ENCODE measurements at regions not wholly inside any gene's neighbourhood (a gene's known extent, or its start where the extent isn't known, plus 50 kb on each side); places are given as distances from the start of the nearest gene placed in this dataset.

DNA sequence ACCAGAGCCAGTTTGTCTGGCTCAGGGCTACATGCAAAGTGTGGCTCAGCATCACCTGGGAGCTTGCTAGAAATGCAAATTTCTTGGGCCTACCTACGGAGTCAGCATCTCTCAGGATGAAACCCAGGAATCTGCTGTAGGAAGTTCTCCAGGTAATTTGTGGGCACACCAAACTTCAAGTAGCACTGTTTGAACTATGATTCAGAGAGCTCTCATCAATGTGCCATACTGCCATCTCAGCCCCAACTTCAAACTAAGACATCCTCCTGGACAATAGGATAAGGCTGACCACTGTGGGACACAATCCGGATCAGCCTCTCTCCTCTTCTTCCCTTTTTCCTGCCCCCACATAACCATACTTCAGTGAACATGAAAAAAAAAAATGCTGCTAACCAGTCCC is 374.5 kb downstream of the METTL15 start:
- ATAC-seq: no peak
- no peaks in the 10 kb centered on the region for H3K4me1 ChIP-seq
- no peak for DNase-seq
- no peaks in the 10 kb centered on the region for H3K9me3 ChIP-seq
- 88 to 90% methylated on average over 2 of the region's 2 CpGs for WGBS, 2 donors
- H3K4me3 ChIP-seq: no peak overlapping the region
- no peaks in the 10 kb centered on the region for H3K36me3 ChIP-seq
- H3K27me3 ChIP-seq: no peaks in the 10 kb centered on the region
- H3K27ac ChIP-seq: no peak overlapping the region
- intact Hi-C loops (cut with DNase I): no loop called here
- TF ChIP-seq, protein P1, sequence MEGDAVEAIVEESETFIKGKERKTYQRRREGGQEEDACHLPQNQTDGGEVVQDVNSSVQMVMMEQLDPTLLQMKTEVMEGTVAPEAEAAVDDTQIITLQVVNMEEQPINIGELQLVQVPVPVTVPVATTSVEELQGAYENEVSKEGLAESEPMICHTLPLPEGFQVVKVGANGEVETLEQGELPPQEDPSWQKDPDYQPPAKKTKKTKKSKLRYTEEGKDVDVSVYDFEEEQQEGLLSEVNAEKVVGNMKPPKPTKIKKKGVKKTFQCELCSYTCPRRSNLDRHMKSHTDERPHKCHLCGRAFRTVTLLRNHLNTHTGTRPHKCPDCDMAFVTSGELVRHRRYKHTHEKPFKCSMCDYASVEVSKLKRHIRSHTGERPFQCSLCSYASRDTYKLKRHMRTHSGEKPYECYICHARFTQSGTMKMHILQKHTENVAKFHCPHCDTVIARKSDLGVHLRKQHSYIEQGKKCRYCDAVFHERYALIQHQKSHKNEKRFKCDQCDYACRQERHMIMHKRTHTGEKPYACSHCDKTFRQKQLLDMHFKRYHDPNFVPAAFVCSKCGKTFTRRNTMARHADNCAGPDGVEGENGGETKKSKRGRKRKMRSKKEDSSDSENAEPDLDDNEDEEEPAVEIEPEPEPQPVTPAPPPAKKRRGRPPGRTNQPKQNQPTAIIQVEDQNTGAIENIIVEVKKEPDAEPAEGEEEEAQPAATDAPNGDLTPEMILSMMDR (IDR thresholded peaks at IDR 0.05): no peak

DNA sequence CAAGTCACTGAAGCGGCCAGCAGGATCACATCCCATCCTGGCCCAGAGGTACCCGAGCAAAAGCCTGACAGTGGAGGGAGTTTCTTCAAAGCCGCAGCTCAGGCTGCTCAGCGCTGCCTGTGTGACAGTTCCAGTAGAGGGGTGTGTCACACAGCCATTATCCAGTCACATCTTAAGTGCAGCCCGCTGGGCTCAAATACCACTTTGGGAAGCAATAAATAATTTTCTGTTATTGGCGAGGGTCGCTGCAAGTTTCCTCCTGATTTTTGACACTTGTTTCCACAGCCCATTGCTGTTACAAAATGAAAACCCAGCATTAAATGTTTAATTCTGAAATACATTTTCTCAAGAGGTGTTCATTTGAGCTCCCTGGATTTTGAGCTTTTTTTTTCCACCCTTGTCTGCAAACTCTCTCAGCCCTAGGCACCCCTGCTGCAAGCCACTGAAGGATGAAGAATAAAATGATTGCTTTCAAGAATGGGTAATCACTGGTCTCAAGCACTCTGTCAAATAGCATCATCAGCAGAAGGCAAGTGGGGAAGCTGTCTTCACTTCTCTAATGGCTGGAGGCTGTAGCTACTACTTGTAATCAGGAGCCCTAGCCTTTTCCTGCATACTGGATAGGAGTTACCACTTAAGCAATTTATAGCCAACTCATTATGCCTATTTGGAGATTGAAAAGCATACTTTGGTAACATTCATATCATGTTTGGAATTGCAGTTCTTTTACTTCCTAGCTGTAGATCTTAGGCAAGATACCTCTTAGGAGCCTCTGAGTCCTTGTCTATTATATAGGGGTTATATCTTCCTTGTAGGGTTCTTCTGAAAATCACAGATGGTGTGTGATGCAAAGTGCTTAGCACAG is 373.7 kb downstream of the METTL15 start:
- H3K4me1 ChIP-seq: peaks cover 0 to 1% (median 0%) of the 10 kb centered on the region in 9 donors
- no peak for DNase-seq

DNA sequence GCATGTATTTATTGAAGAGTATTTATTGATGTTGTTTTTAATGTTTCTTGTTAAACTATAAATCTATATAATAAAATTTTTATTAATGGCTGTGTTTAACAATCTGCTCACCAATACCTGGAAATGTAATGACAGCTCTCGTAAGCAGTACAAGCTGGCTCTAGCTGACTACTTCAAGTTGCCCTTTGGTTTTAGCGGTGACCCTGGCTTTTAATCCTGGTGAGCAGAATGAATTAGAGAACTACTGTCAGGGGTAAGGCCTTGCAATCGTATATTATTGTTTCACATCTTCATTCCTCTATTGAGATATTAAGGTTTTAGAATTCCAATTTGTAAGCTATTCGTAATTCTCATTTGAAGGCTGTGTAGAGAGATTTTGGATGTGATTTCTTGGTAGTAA is 372.2 kb downstream of the METTL15 start:
- peaks cover 0 to 8% (median 0%) of the 10 kb centered on the region in 9 donors for H3K4me1 ChIP-seq
- no peaks in the 10 kb centered on the region for H3K27me3 ChIP-seq
- H3K36me3 ChIP-seq: no peaks in the 10 kb centered on the region
- WGBS, 2 donors: 92 to 94% methylated on average over 4 of the region's 4 CpGs
- DNase-seq (no peak), ATAC-seq (no peak)
- intact Hi-C loops (cut with DNase I): no loop called here
- H3K27ac ChIP-seq: no peak overlapping the region
- TF ChIP-seq, protein P1 (IDR thresholded peaks at IDR 0.05): no peak
- no peak overlapping the region for H3K4me3 ChIP-seq
- no peaks in the 10 kb centered on the region for H3K9me3 ChIP-seq

More for the DNA sequence above, 373.7 kb downstream of the METTL15 start:
- ATAC-seq: no peak
- intact Hi-C loops (cut with DNase I): no loop called here
- no peaks in the 10 kb centered on the region for H3K9me3 ChIP-seq
- H3K4me3 ChIP-seq: no peak overlapping the region
- H3K27me3 ChIP-seq: no peaks in the 10 kb centered on the region
- 80 to 86% methylated on average over 7 of the region's 7 CpGs for WGBS, 2 donors
- H3K36me3 ChIP-seq: no peaks in the 10 kb centered on the region
- H3K27ac ChIP-seq: no peak overlapping the region
- TF ChIP-seq, protein P1 (IDR thresholded peaks at IDR 0.05): no peak

DNA sequence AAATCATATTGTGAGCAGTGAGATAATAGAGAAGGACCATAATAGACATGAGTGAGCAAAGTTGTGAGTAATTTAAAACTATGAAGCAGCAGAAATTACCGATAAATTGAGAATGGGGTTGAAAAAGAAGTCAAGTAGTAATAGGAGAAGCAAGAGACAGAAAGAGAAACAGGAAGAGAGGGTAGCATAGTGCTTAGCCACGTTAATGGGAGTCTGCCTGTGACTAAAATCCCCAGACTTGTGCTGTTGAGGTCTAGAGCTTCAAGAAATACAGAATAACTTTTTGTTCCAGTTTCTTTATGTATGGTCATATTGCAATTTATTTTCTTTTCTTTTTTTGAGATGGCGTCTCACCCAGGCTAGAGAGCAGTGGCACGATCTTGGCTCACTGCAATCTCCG is 368.7 kb downstream of the METTL15 start:
- ATAC-seq (no peak), DNase-seq (no peak)
- Histone ChIP-seq H3K27ac (no peak overlapping the region), H3K36me3 (no peaks in the 10 kb centered on the region), H3K4me3 (no peak overlapping the region), H3K4me1 (peaks cover 0 to 8% (median 0%) of the 10 kb centered on the region in 9 donors), H3K9me3 (no peaks in the 10 kb centered on the region), H3K27me3 (no peaks in the 10 kb centered on the region)
- TF ChIP-seq, protein P1 (IDR thresholded peaks at IDR 0.05): no peak
- 89 to 90% methylated on average over 5 of the region's 5 CpGs for WGBS, 2 donors
- intact Hi-C loops (cut with DNase I): loop anchor here in 1 of 10 donors (10.0 kb wide), 1 partner anchor 62 kb away; no protein-coding TSS in a partner anchor
